ENCODE measurements at regions not wholly inside any gene's neighbourhood (a gene's known extent, or its start where the extent isn't known, plus 50 kb on each side); places are given as distances from the start of the nearest gene placed in this dataset.

DNA sequence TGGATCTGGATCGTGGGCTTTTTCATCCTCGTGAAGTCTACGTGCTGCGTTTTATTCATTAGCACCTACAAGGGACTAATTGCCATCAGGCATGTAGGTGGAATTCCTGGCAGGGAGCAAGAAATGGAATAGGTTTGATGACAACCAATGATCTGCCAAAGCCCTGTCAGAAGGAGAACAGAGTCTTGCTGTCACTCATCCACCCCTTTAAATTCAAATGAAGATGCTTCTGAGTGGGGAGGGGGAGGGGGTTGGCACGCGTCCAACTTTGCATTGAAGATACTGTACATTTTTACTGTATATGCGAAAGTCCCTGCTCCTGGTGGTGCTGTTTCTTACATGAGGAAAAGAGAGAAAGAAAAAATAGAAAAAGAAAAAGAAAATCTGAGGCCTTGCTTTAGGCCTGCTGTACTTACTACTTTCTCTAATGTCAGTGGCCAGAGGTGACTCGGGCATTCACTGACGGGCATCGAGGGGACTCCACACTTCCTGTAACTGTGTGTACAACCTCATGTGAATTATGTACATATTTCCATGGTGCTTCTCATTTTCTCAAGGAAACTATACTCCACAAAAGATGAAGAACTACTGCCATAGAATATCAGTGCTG lies 569.1 kb downstream of the INHBA start:
- Histone ChIP-seq H3K4me1 (no peaks in the 10 kb centered on the region), H3K9me3 (ENCODE audit: low read depth) (no peaks in the 10 kb centered on the region), H4K20me1 (ENCODE audit: low read depth) (no peaks in the 10 kb centered on the region), H3F3A (ENCODE audit: low read depth) (no peaks in the 10 kb centered on the region), H3K27ac (no peak overlapping the region), H3K36me3 (no peaks in the 10 kb centered on the region), H3K9ac (no peak overlapping the region), H3K79me2 (ENCODE audit: low read depth) (no peaks in the 10 kb centered on the region), H3K4me3 (no peak overlapping the region), H2AFZ (replicated peaks) (no peak overlapping the region), H3K4me2 (no peak overlapping the region), H3K27me3 (no peaks in the 10 kb centered on the region)
- no peak for DNase-seq (ENCODE audit: low spot score)
- peaks cover 28% of the 10 kb centered on the region for H3K4me1 Mint-ChIP-seq
- H3K36me3 Mint-ChIP-seq = no peaks in the 10 kb centered on the region
- no peak overlapping the region for H3K27ac Mint-ChIP-seq
- H3K27me3 Mint-ChIP-seq (ENCODE audit: insufficient read depth, low read depth) = peaks cover 2% of the 10 kb centered on the region
- no peaks in the 10 kb centered on the region for H3K9me3 Mint-ChIP-seq
- TF ChIP-seq EZH2 (IDR thresholded peaks at IDR 0.05) (no peak), EZH2phosphoT487 (IDR thresholded peaks at IDR 0.05) (no peak)
- TF ChIP-seq, protein P1, sequence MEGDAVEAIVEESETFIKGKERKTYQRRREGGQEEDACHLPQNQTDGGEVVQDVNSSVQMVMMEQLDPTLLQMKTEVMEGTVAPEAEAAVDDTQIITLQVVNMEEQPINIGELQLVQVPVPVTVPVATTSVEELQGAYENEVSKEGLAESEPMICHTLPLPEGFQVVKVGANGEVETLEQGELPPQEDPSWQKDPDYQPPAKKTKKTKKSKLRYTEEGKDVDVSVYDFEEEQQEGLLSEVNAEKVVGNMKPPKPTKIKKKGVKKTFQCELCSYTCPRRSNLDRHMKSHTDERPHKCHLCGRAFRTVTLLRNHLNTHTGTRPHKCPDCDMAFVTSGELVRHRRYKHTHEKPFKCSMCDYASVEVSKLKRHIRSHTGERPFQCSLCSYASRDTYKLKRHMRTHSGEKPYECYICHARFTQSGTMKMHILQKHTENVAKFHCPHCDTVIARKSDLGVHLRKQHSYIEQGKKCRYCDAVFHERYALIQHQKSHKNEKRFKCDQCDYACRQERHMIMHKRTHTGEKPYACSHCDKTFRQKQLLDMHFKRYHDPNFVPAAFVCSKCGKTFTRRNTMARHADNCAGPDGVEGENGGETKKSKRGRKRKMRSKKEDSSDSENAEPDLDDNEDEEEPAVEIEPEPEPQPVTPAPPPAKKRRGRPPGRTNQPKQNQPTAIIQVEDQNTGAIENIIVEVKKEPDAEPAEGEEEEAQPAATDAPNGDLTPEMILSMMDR (IDR thresholded peaks at IDR 0.05) = no peak
- H3K4me3 Mint-ChIP-seq = no peak overlapping the region

DNA sequence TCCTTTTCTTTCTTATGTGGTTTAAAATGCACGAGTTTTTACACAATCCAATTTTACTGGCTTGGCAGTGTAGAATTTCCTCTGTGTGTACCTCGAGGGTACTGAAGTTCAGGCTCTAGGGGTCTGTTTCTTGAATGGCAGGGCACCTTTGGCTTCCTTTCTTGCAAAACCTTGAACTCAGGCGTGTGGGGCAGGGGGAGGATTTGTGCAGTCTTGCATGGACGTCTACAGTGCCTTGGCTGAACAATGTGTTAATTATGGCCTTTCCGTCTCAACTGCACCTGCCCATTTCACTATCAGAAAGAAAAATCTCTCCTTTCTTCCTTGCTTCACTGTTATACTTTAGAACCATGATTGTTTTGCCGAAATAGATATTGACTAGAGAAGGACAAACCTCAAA lies 570.9 kb downstream of the INHBA start:
- no peaks in the 10 kb centered on the region for H3K4me1 ChIP-seq
- Mint-ChIP-seq H3K27me3 (ENCODE audit: insufficient read depth, low read depth) (no peaks in the 10 kb centered on the region), H3K36me3 (no peaks in the 10 kb centered on the region), H3K4me1 (peaks cover 28% of the 10 kb centered on the region), H3K9me3 (no peaks in the 10 kb centered on the region), H3K4me3 (no peak overlapping the region), H3K27ac (no peak overlapping the region)
- H2AFZ ChIP-seq (replicated peaks) = no peak overlapping the region
- H3K27ac ChIP-seq = no peak overlapping the region
- DNase-seq (ENCODE audit: low spot score) = no peak
- H3K36me3 ChIP-seq = no peaks in the 10 kb centered on the region
- no peak overlapping the region for H3K4me2 ChIP-seq
- TF ChIP-seq EZH2phosphoT487 (IDR thresholded peaks at IDR 0.05) (no peak), EZH2 (IDR thresholded peaks at IDR 0.05) (no peak)
- TF ChIP-seq, protein P1 (IDR thresholded peaks at IDR 0.05) = no peak
- H3F3A ChIP-seq (ENCODE audit: low read depth) = no peaks in the 10 kb centered on the region
- H3K9ac ChIP-seq = no peak overlapping the region
- no peaks in the 10 kb centered on the region for H3K9me3 ChIP-seq (ENCODE audit: low read depth)
- no peak overlapping the region for H3K4me3 ChIP-seq
- no peaks in the 10 kb centered on the region for H3K79me2 ChIP-seq (ENCODE audit: low read depth)
- H4K20me1 ChIP-seq (ENCODE audit: low read depth) = no peaks in the 10 kb centered on the region
- H3K27me3 ChIP-seq = no peaks in the 10 kb centered on the region

DNA sequence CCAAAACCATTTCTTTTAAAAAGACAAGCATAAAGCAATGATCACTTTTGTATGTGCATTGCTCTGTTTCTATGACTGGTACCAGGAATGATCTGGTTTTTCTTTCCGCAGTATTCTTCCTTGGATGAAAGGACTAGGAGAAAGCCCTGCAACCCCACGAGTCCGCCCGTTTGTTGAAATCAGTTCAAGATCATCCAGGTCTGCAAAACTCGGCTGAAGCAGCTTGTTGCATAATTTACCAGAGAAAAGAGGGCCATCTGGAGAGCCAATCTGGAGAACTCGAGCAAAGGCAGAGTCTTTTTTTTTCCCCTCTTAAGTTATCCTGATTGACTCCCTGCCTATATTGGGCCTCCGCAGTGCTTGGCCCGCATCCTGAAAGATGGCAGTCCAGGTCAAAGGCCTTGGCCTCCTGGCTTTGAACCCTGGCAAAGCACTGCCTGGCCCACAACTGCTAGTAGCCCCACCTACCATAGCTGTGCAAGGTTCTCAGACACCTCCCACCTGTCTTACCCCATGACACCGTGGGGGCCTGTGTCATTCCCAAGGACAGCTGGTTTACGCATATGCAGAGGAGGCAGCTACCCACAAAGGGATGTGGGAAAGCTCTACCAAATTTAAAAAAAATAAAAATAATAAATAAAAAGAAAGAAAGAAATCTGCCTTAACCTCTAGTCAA lies 572.2 kb downstream of the INHBA start:
- H3K27ac ChIP-seq = no peak overlapping the region
- H3K4me1 ChIP-seq = no peaks in the 10 kb centered on the region
- H3K9me3 ChIP-seq (ENCODE audit: low read depth) = no peaks in the 10 kb centered on the region
- H3F3A ChIP-seq (ENCODE audit: low read depth) = no peaks in the 10 kb centered on the region
- no peak overlapping the region for H3K4me2 ChIP-seq
- no peak overlapping the region for H3K4me3 ChIP-seq
- no peaks in the 10 kb centered on the region for H3K27me3 ChIP-seq
- H3K4me3 Mint-ChIP-seq = no peak overlapping the region
- H3K36me3 Mint-ChIP-seq = no peaks in the 10 kb centered on the region
- no peak overlapping the region for H2AFZ ChIP-seq (replicated peaks)
- H3K27ac Mint-ChIP-seq = no peak overlapping the region
- H4K20me1 ChIP-seq (ENCODE audit: low read depth) = no peaks in the 10 kb centered on the region
- no peaks in the 10 kb centered on the region for H3K9me3 Mint-ChIP-seq
- DNase-seq (ENCODE audit: low spot score) = no peak
- H3K4me1 Mint-ChIP-seq = peaks cover 28% of the 10 kb centered on the region
- no peaks in the 10 kb centered on the region for H3K79me2 ChIP-seq (ENCODE audit: low read depth)
- no peak overlapping the region for H3K9ac ChIP-seq
- H3K36me3 ChIP-seq = no peaks in the 10 kb centered on the region
- no peaks in the 10 kb centered on the region for H3K27me3 Mint-ChIP-seq (ENCODE audit: insufficient read depth, low read depth)
- no peak for TF ChIP-seq EZH2phosphoT487 (IDR thresholded peaks at IDR 0.05)
- TF ChIP-seq, protein P1 (IDR thresholded peaks at IDR 0.05) = no peak
- no peak for TF ChIP-seq EZH2 (IDR thresholded peaks at IDR 0.05)

Data from neural progenitor cell (in vitro differentiated cells).